ENCODE measurements at regions not wholly inside any gene's neighbourhood (a gene's known extent, or its start where the extent isn't known, plus 50 kb on each side); places are given as distances from the start of the nearest gene placed in this dataset.

DNA sequence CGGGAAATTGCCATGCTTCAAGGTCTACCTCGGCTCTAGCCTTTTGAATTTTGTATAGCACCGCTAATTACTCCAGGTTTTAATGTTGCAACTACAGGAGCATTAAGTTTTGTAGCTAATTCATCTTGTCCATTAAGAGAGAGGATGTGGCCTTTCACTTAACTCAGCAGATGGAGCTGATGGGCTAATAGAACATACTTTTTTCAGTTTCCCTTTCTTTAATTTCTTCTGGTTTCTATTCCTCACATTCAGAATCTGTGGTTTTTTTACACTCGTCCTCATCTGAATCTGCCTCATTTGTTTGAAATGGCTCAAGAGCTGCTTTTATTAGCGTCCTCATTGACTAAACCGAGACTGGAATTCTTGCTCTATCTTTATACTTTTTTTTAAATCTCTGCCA, 2085.7 kb upstream of the C9orf72 start:
- no peak for DNase-seq

GRCh38 chr9:29659736-29660135, 2086.5 kb upstream of the C9orf72 start:
- DNase-seq, result no peak

GRCh38 chr9:29668732-29669131, 2095.5 kb upstream of the C9orf72 start:
- DNase-seq, result no peak

DNA sequence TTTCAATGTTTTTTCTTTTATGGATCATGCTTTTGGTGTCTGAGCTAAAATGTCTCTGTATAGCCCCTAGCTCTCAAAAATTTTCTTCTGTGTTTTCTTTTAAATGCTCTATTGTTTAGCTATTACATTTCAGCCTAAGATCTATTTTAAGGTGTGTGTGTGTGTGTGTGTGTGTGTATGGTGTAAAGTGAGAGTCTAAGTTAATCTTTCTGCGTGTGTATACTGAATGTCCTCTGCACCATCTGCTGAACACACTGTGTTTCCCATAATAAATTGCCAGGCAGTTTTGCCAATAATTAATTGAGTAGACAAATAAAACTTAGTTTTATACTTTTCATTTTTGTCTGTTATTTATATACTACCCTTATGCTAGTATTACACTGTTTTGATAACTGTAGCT, 2096.3 kb upstream of the C9orf72 start:
- no peak for DNase-seq

DNA sequence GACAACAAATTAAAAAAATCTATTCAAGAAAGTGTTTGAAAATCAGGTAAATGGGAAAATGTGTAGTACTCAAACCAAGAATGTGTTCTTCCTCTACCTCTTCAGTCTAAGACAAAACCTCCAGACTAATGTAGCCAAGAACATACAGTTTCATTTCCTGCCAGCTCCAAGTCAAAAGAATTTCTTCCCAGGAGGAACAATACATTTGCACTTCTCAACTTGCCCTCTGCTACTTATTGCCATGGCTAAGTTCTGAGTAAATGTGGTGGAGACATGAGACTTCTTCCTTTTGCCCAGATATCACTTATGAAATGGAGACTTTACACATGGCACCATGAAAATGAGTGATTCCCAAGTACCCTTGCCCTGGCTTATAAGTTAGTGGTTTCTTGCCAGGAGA, 2112.2 kb upstream of the C9orf72 start:
- DNase-seq, result no peak

DNA sequence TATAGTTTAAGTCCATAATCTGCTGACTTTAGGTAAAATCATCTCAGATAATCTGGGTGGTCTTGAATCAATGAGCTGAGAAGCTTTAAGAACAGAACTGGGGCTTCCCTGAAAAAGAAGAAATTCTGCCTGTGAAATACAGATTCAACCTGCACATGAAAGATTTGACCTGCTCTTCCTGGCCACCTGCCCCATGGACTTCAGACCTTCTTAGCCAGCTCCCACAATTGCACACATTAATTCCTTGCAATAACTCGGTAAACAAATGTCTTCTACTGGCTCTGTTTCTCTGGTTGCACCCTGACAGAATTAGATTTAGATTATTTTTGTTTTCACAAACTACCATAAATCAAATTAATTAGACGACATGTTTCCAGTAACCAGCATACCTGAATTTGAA, 2117.9 kb upstream of the C9orf72 start:
- DNase-seq, result no peak

GRCh38 chr9:29691758-29692407, 2118.6 kb upstream of the C9orf72 start:
- no peak for DNase-seq

DNA sequence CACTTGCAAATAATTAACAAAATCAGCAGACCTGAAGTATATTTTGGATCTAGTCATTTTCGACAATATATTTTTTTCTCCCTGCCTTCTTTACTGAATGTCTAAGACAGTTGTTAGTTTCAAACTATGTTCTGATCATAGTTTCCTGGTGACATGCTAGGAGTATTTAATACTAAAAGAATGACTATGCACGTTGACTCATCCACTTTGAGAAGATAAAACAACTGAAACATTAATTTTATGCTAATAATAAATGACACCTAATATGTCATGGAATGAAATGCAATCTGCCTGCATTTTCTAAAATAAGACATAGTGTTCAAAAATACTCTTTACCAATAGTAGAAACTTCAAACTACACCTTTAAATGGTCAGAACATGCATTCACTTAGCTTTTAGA, 2123.7 kb upstream of the C9orf72 start:
- no peak for DNase-seq

DNA sequence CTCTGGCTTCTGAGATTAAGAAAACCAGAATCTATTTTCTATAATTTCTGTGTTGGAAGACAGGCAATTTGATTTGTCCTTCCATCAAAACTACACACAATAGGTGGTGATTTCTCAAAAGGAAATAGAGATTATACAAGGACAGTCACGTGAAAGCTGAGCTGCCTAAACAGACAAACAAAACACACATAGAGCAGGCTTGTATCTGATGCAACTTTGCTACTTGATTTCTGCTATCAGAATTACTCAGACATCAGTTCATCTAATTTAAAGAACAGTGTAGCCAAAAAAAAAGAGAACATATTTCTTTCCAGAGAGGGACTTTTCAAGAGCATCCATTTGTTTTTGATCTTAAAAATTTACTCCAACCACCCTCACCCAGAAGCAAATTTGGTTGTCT, 2128.3 kb upstream of the C9orf72 start:
- no peak for DNase-seq

DNA sequence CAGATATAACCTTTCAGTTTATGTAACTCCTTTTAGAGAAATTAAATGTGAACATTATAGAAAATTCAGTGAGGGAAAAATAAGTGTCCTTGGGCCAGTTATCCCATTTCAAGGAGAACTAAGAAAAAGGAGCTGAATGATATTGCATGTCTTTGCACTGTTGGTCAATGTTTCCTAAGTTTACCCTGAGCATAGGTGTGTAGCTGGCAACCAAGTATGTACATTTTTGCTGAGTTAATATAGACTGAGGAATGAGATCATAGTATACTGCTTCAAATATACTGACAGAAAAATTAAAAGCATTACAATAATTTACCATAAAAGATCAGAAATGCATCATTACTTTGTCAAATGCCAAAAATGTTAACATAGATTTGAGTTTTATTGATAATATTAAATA, 2128.7 kb upstream of the C9orf72 start:
- DNase-seq, result no peak

DNA sequence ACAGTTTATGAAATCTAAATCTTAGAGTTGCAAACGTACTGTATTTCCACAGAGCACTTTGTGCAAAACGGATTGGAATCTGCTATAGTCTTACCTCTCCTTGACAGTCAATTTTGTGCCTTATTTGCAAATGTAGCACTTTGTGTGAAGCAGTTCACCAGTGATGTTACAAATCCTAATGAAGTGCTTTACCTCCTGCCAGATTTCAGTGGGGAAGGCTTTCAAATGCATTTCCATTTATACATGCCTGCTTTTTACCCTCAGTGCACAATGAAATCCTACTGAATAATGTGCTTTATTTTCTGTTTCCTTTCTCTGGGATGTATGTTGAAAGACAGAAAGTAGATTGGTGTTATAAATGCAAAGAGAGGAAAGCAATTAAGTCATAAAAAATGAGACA, 2141.6 kb upstream of the C9orf72 start:
- no peak for DNase-seq

DNA sequence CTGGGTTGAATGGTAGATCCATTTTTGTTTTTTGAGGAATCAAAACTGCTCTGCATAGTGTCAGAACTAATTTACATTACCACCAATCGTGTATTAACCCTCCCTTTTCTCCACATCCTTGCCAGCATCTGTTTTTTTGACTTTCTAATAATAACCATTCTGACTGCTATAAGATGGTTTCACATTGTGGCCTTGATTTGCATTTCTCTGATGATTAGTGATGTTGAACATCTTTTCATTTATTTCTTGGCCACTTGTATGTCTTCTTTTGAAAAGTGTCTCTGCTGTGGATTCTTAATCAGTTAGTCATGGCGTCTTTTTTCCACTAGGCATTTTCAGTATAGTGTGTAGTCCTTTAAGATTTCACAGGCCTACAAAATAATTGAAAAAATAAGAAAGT, 2144.3 kb upstream of the C9orf72 start:
- DNase-seq, result no peak

DNA sequence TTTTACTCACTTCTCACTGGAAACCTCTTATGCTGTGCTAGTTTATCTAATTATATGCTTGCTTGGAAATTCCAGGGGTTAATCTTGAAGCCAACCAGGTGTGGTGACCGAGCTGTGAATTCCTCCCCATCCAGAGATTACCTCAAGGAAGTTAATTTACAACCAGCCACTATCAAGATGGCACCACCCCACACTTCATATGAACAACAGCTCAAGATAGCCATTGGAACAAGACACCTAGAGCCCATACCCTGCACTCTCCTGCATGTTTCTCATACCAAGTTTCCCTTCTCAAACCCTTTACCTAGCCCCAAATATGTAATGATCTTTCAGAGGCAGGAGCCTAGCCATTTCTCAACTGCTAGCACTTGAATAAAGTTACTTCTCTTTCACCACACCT, 2156.9 kb upstream of the C9orf72 start:
- DNase-seq, result no peak

DNA sequence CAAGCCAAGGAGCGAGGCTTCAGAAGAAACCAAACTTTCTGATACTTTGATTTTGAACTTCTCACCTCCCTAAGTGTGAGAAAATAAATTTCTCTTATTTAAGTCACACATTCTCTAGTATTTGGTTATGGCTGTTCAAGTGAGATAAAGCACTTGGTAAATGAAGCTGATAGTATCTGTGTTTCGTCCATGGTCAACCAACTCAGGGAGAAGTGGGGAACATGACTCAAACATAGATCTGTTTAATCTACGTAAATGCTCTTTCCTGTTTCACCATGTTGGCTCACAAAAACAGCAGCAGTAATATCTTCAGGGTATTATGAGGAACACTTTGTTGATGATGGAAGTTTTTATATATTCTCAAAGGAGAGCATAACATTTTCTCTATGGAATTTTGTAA, 2167.2 kb upstream of the C9orf72 start:
- no peak for DNase-seq

DNA sequence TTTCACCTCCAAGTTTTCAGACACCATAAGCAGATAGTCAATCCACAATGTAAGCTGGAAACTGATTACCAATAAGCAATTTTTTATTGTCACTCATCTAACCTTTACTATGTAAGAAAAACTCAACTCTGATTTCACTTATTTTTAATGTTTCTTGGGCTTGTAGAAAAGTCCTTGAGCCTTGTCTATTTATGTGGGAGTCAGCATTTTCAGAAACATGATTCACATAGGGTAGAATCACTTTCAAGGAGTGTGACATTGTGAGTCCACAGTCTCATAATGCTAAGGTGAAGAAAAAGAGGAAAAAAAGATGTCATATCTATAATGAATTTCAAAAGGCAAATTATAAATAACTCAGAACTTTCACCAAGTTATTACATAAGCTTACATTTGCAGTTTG, 2167.9 kb upstream of the C9orf72 start:
- DNase-seq, result no peak

DNA sequence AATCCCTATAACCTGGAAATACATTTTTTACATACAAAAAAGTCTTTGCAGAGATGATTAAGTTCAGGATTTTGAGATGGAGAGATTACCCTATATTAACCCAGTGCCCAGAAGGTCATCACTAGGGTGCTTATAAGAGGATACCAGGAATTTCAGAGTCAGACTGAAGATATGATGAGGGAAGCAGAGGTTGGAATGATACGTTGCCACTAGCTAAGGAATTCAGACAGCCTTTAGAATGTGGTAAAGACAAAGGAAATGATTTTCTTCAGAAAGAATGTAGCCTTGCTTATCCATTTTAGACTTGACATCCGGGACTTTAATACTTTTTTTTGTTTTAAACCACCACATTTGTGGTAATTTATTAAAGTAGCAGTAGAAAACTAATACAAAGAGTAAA, 2176.8 kb upstream of the C9orf72 start:
- no peak for DNase-seq

- no peak for DNase-seq
Measured at GRCh38 chr9:29751226-29751625, 2177.9 kb upstream of the C9orf72 start.

GRCh38 chr9:29753638-29754037, 2180.4 kb upstream of the C9orf72 start:
- no peak for DNase-seq

- no peak for DNase-seq
Measured at GRCh38 chr9:29769019-29769418, 2195.7 kb upstream of the C9orf72 start.

DNA sequence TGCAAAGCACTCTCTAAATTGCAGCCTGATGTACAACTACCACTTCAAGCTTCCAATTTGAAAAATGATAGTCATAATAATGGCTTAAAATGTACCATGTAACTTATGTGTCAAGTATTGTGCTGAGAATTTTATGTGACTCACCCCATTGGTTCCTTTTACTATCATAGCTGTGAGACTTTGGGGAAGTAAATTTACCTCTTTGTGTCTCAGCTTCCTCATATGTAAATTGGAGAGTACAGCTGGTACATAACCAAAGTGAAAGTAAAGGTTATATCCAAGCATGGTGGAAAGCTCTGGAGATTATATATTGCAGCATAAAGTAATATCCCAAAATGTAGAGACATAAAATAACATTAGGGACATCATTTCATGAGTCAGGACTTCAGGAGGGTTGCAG, 2200.4 kb upstream of the C9orf72 start:
- no peak for DNase-seq

DNA sequence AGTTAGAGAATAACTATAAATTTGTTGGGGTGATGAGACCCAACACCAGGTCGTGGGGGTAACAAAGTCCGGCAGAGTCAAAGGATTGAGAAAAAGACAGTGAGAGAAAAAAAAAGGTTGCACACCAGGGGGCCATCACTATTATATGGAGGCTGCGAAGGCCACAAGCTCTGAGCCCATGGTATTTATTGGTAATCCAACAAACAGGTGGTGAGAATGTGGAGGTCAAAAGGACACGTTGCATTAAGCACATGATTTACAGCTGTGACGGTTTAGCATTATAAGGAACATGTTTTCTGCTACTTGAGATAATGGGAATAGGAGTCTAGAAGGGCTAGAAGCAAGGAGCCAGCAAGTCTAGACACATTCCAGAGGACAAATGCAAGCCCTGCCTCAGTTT, 2202.2 kb upstream of the C9orf72 start:
- no peak for DNase-seq

GRCh38 chr9:29778281-29778849, 2205.1 kb upstream of the C9orf72 start:
- no peak for DNase-seq

- no peak for DNase-seq
Measured at GRCh38 chr9:29793970-29794369, 2220.7 kb upstream of the C9orf72 start.

DNA sequence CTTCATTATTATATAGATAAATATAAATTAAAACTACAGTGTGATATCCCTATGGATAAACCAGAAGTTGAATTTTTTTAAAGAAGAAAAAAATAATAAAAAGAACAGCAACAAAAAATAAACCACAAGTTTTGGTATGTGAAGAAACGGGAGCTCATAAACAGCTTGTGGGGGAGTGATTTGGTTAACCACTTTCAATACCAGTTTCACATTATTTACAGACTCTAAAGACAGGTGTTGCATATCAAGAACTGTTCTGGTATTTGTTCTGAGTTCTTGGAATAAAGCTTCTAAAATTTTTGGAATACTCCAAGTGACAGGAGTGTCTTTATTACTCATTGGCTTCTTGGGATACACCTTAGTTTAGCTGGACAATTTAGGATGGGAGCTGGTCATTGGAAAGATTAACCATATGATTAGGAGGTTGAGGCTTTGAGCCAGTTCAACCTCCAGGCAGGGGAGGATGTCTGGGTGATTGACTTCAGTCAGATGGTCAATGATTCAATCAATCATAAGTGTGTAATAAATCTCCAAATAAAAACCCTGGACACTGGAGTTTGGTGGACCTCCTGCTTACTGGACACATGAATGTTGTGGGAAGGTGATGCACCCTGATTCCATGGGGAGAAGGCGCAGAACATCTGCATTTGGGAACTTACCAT, 2223.1 kb upstream of the C9orf72 start:
- no peak for DNase-seq

GRCh38 chr9:29798599-29798998, 2225.3 kb upstream of the C9orf72 start:
- DNase-seq, result no peak
